Left lung (tissue), 4 donors: ENCODE measurements at regions not wholly inside any gene's neighbourhood (a gene's known extent, or its start where the extent isn't known, plus 50 kb on each side); places are given as distances from the start of the nearest gene placed in this dataset.

ENCODE experiments used
- ATAC-seq: fragments of 200-7000 bp; cut with Tn5 transposase; one replicate; pipeline ENCODE4 v1.9.1; 2020; ENCODE audit warnings: moderate library complexity
- DNase-seq, 4 donors: peaks; one replicate each; pipeline ENCODE4 v3.0.0-alpha.2; 2013 to 2020
- H3K27ac ChIP-seq, 2 donors: fragments of 200-600 bp; sonication (generic) in 1 of 2; one replicate each; pipeline versions ENCODE4 v1.5.0 to v1.8.0; 2020 to 2021
- H3K27me3 ChIP-seq, 2 donors: fragments of 200-600 bp; sonication (generic) in 1 of 2; one replicate each; pipeline versions ENCODE4 v1.5.0 to v1.8.0; 2020 to 2021
- H3K36me3 ChIP-seq, 2 donors: fragments of 200-600 bp; sonication (generic) in 1 of 2; one replicate each; pipeline versions ENCODE4 v1.5.0 to v1.8.0; 2020 to 2021
- H3K4me1 ChIP-seq, 2 donors: fragments of 200-600 bp; one replicate each; pipeline ENCODE4 v1.8.0; 2021
- H3K4me3 ChIP-seq, 2 donors: fragments of 200-600 bp; sonication (generic) in 1 of 2; one replicate each; pipeline versions ENCODE4 v1.5.0 to v1.8.0; 2020 to 2021; ENCODE audit warnings: mild to moderate bottlenecking in 1 of 2
- H3K9me3 ChIP-seq, 2 donors: fragments of 200-600 bp; sonication (generic) in 1 of 2; one replicate each; pipeline versions ENCODE4 v1.5.0 to v1.8.0; 2020 to 2021
- CTCF ChIP-seq, 2 donors: fragments of 200-600 bp; sonication (generic) in 1 of 2; IDR thresholded peaks; one replicate each; pipeline versions ENCODE4 v1.5.0 to v1.8.0; 2021; ENCODE audit warnings: antibody characterized with exemption in 2 of 2
- intact Hi-C, 2 donors: fragments of 100-400 bp; cut with DNase I; formaldehyde crosslinking; loops; one replicate each; pipeline versions ENCODE4 v1.11.2 to v1.14.2; 2022
- donor health status: DM: no; HTN: yes; CAD: no.
- donor health status: DM: no; HTN: no; CAD: no.

GRCh38 chr12:44930972-44931600, 55.0 kb upstream of the NELL2 start:
- no peak overlapping the region for H3K27ac ChIP-seq
- H3K9me3 ChIP-seq = no peaks in the 10 kb centered on the region
- intact Hi-C loops = no loop called here
- H3K27me3 ChIP-seq = no peaks in the 10 kb centered on the region
- DNase-seq = peak in 2 of 4 donors; percentile 51 to 58
- peak; percentile 50 for ATAC-seq
- no peaks in the 10 kb centered on the region for H3K36me3 ChIP-seq
- no peak overlapping the region for H3K4me3 ChIP-seq
- TF ChIP-seq CTCF (IDR thresholded peaks at IDR 0.05) = peak; percentile 40 to 52
- H3K4me1 ChIP-seq = no peaks in the 10 kb centered on the region

- peak in 1 of 4 donors; percentile 16 for DNase-seq
- intact Hi-C loops = no loop called here
These were observed 53.2 kb upstream of the NELL2 start for GRCh38 chr12:44929236-44929885.

More at GRCh38 chr12:44929236-44929885, 53.2 kb upstream of the NELL2 start:
- H3K4me1 ChIP-seq = no peaks in the 10 kb centered on the region
- ATAC-seq = no peak
- no peaks in the 10 kb centered on the region for H3K9me3 ChIP-seq
- no peaks in the 10 kb centered on the region for H3K27me3 ChIP-seq
- no peaks in the 10 kb centered on the region for H3K36me3 ChIP-seq
- H3K27ac ChIP-seq = no peak overlapping the region
- TF ChIP-seq CTCF (IDR thresholded peaks at IDR 0.05) = no peak
- H3K4me3 ChIP-seq = no peak overlapping the region
